8988T (cell line): ENCODE measurements at regions not wholly inside any gene's neighbourhood (a gene's known extent, or its start where the extent isn't known, plus 50 kb on each side); places are given as distances from the start of the nearest gene placed in this dataset.

Source experiments
- DNase-seq: peaks from one replicate; pipeline ENCODE4 v3.0.0; 2011

- no peak for DNase-seq
Observed at GRCh38 chr4:160772668-160773067, 1391.1 kb downstream of the FSTL5 start.

GRCh38 chr4:160795216-160795615 is 1368.6 kb downstream of the FSTL5 start:
- no peak for DNase-seq

- no peak for DNase-seq
Observed at GRCh38 chr4:160808174-160808573, 1355.6 kb downstream of the FSTL5 start.

- no peak for DNase-seq
Observed at GRCh38 chr4:160809576-160809975, 1354.2 kb downstream of the FSTL5 start.

- no peak for DNase-seq
Observed at GRCh38 chr4:160810424-160810823, 1353.4 kb downstream of the FSTL5 start.

- no peak for DNase-seq
Observed at GRCh38 chr4:160810941-160811340, 1352.9 kb downstream of the FSTL5 start.

GRCh38 chr4:160811956-160812355 is 1351.8 kb downstream of the FSTL5 start:
- no peak for DNase-seq

GRCh38 chr4:160814726-160815125 is 1349.1 kb downstream of the FSTL5 start:
- DNase-seq, result no peak

- DNase-seq, result no peak
Observed at GRCh38 chr4:160818571-160818970, 1345.2 kb downstream of the FSTL5 start.

GRCh38 chr4:160819791-160820190 is 1344.0 kb downstream of the FSTL5 start:
- no peak for DNase-seq

GRCh38 chr4:160824481-160824880 is 1339.3 kb downstream of the FSTL5 start:
- no peak for DNase-seq

- DNase-seq, result no peak
Observed at GRCh38 chr4:160825644-160826338, 1338.0 kb downstream of the FSTL5 start.

- DNase-seq, result no peak
Observed at GRCh38 chr4:160826339-160826679, 1337.5 kb downstream of the FSTL5 start.

GRCh38 chr4:160831165-160831922 is 1332.5 kb downstream of the FSTL5 start:
- DNase-seq, result no peak

GRCh38 chr4:160835789-160836188 is 1328.0 kb downstream of the FSTL5 start:
- DNase-seq, result no peak

- DNase-seq, result no peak
Observed at GRCh38 chr4:160836431-160836830, 1327.4 kb downstream of the FSTL5 start.

GRCh38 chr4:160846121-160846520 is 1317.7 kb downstream of the FSTL5 start:
- no peak for DNase-seq

- DNase-seq, result no peak
Observed at GRCh38 chr4:160847228-160847627, 1316.6 kb downstream of the FSTL5 start.

- no peak for DNase-seq
Observed at GRCh38 chr4:160848489-160848888, 1315.3 kb downstream of the FSTL5 start.

- no peak for DNase-seq
Observed at GRCh38 chr4:160848901-160849760, 1314.7 kb downstream of the FSTL5 start.

GRCh38 chr4:160864253-160864652 is 1299.5 kb downstream of the FSTL5 start:
- DNase-seq, result no peak

GRCh38 chr4:160869899-160870298 is 1293.9 kb downstream of the FSTL5 start:
- DNase-seq, result no peak

GRCh38 chr4:160872491-160872890 is 1291.3 kb downstream of the FSTL5 start:
- no peak for DNase-seq
